ENCODE measurements at regions not wholly inside any gene's neighbourhood (a gene's known extent, or its start where the extent isn't known, plus 50 kb on each side); places are given as distances from the start of the nearest gene placed in this dataset.

DNA sequence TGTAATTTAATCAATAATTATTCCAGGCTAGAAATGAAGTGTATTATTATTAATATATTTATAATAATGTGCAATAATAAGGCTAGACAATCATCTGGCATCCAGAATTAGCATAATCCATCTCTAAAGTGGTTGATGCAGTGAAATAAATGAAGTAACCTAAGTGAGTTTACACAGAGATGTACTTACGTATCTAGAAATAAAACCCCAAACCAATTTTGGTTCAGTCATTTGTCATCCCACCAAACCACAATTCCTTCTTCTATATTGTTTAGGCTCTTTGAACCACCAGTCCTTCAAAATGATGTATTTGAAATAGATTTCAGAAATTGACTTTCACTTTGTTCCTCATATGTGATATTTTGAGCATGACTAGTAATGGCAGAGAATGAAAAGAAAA lies 247.6 kb upstream of the MIR17HG start:
- Histone ChIP-seq H2BK5ac (ENCODE audit: low read depth, low read length, poor library complexity, severe bottlenecking) (no peak overlapping the region), H3K14ac (replicated peaks; ENCODE audit: low read depth, low read length) (no peak overlapping the region), H3K9me3 (ENCODE audit: control insufficient read depth, insufficient read depth, low read length) (no peaks in the 10 kb centered on the region; the same call in 1 of the 2 replicates), H4K8ac (ENCODE audit: low read depth in 2 of 2, low read length in 2 of 2) (no peak overlapping the region), H3K27ac (ENCODE audit: insufficient read depth, low read length) (no peak overlapping the region), H2AK9ac (replicated peaks; ENCODE audit: low read depth, low read length, poor library complexity) (no peak overlapping the region), H2AFZ (replicated peaks; ENCODE audit: low read length, poor library complexity) (no peak overlapping the region), H3K9ac (ENCODE audit: low read depth, low read length) (no peak overlapping the region), H3K56ac (ENCODE audit: extremely low read depth, insufficient read depth, low read length) (no peak overlapping the region), H4K5ac (ENCODE audit: low read depth, low read length) (no peak overlapping the region), H3K4me3 (ENCODE audit: insufficient read depth, low read depth, low read length) (no peak overlapping the region), H3K4me2 (ENCODE audit: low read depth, low read length) (no peak overlapping the region), H2AK5ac (ENCODE audit: low read depth, low read length) (no peak overlapping the region), H3K9me1 (ENCODE audit: insufficient read depth, low read length) (no peaks in the 10 kb centered on the region), H4K91ac (ENCODE audit: insufficient read depth, low read depth, low read length) (no peak overlapping the region), H2BK15ac (ENCODE audit: low read depth, low read length) (no peak overlapping the region), H3K23ac (ENCODE audit: low read depth, low read length) (no peak overlapping the region), H3K27me3 (ENCODE audit: control insufficient read depth, insufficient read depth, low read length) (no peaks in the 10 kb centered on the region), H2BK20ac (ENCODE audit: low read depth, low read length) (no peak overlapping the region), H3K36me3 (ENCODE audit: control insufficient read depth, insufficient read depth, low read length) (no peaks in the 10 kb centered on the region), H3K4ac (ENCODE audit: low read depth, low read length) (no peak overlapping the region), H2BK120ac (ENCODE audit: low read depth, low read length) (no peak overlapping the region), H3K18ac (ENCODE audit: low read depth, low read length) (no peak overlapping the region), H3K79me1 (ENCODE audit: low read depth in 1 of 2, low read length in 2 of 2) (no peaks in the 10 kb centered on the region), H3K4me1 (ENCODE audit: control insufficient read depth, insufficient read depth, low read length) (no peaks in the 10 kb centered on the region), H4K20me1 (ENCODE audit: insufficient read depth, low read length) (no peaks in the 10 kb centered on the region)
- CTCF ChIA-PET, result no interaction called here
- POLR2A ChIA-PET (ENCODE audit: unreplicated experiment), result no interaction called here
- DNase-seq (no peak), ATAC-seq (ENCODE audit: low read depth) (no peak)
- intact Hi-C loops (cut with micrococcal nuclease) (no loop called here), dilution Hi-C loops (cut with HindIII; ENCODE audit: low sequenced_read_pairs, unreplicated experiment) (no loop called here), in situ Hi-C loops (cut with MboI; ENCODE audit: low sequenced_read_pairs) (no loop called here)
- BruUV-seq (replicated peaks), result no TSS peak
- TF ChIP-seq MAFK (IDR thresholded peaks at IDR 0.05; ENCODE audit: low read depth, low read length) (no peak), RCOR1 (IDR thresholded peaks at IDR 0.05; ENCODE audit: insufficient replicate concordance, low read length) (no peak)
- no CpG with 5 or more reads among the region's 1 CpG for WGBS, 2 experiments (ENCODE audit: extremely low coverage in 2 of 2, insufficient read length in 1 of 2)

All from IMR-90 (cell line).